Activated CD8-positive, alpha-beta memory T cell treated with anti-CD3 and anti-CD28 coated beads for 24 hours (primary cell): ENCODE measurements at regions not wholly inside any gene's neighbourhood (a gene's known extent, or its start where the extent isn't known, plus 50 kb on each side); places are given as distances from the start of the nearest gene placed in this dataset.
"Not testable (repeated sequence)": the region's sequence is repeated elsewhere in the genome, so short reads cannot be mapped to it uniquely, and the experiment has no call there.

Source experiments
- DNase-seq: peaks from one replicate; pipeline ENCODE4 v3.0.0-alpha.2; 2020

DNA sequence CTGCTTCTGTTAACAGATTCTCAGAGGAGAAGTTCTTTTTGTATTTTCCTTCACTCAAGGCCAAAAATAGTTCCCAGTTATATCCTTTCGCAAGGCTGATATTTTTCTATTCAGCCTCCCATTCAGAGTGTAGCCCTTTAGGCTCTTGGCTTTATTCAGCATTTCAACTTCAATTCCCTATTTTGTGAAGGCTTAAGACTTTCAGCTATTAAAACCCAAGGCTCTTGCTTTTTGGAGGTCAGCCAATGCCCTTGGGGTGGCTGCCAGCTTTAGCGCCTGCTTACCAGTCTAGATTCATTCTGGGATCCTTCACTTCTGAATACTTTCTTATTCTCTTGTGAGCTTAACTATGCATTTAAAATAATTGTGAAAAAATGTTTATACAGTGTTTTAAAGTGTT is 57.3 kb upstream of the ADGRA3 start:
- no peak for DNase-seq

DNA sequence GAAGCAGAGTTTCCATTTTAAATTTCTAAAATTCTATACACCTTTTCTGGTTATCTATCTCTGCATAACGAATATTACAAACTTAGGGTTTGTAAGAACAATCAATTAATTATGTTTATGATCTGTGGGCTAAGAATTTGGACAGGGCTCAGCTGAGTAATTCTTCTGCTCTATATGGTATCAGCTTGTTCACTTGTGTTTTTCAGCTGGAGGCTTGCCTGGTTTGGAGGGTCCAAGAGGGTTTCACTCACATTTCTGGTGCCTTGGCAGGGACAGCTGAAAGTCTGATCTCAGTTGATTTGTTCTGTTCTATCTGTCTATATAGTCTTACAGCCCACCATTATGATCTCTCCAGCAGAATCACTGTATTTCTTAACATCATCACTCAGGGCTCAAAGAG is 57.8 kb upstream of the ADGRA3 start:
- DNase-seq = no peak

DNA sequence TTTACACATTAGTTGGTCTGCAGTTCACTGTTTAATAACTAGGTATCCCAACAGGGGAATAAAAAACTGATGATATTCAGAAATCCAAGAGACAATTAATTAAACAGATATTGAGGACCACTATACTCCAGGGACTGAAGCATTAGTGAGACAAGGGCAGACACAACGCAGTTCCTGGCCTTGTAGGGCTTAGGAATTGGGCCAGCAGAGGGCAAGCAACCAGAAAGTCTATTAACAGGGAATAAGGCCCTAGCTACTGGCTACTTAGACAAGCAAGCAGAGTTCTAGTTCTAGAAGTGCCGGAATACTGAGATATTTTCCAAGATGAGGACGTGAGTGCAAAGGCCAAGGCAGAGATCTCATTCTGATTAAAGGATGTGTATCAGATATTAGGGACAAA is 58.6 kb upstream of the ADGRA3 start:
- no peak for DNase-seq

DNA sequence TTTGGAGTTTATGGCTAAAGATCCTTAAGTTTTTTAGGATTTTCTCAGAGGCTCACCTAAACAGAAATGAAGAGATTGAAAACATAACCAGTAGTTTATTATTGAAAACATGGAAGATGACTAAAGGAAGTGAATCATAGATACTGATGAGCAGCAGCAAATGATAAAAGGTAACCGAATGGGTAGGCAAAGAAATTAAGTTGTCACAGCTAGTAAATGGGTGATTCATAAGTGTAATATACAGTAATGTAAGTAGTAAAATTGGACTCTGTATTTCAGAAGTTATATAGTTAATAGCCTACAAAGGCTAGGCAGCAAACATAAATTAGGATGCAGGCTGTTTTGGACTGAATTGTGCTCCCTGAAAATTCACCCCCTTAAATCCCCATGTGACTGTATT is 59.0 kb upstream of the ADGRA3 start:
- no peak for DNase-seq

DNA sequence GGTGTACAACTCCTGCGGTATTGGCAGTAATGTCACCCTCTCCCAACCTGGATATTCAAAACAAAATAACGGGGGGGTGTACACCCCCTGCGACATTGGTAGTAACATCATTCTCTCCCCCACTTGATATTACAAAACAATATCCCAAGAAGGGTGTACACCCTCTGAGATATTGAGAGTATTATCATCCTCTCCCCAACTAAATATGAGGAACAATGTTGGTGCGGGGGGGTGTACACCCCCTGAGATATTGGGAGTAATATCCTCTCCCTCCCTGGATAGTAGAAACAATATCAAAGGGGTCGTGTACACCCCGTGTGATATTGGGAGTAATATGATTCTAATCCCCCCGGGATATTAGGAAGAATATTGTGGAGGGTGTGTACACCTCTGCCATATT is 71.4 kb upstream of the ADGRA3 start:
- no peak for DNase-seq

DNA sequence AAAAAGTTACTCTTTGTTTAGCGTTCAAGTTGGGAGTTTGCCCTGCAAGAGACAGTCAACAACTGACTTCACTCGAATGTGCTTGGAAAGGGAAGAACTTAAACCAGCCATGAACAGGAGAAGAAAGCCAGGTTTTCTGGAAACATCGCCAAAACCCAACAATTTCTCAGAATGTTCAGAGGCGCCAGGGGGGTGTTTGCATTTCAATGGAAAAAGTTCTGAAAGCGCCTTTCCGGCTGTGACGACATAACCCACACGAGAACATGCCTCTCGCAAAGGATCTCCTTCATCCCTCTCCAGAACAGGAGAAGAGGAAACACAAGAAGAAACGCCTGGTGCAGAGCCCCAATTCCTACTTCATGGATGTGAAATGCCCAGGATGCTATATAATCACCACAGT is 78.1 kb upstream of the ADGRA3 start:
- DNase-seq = no peak

DNA sequence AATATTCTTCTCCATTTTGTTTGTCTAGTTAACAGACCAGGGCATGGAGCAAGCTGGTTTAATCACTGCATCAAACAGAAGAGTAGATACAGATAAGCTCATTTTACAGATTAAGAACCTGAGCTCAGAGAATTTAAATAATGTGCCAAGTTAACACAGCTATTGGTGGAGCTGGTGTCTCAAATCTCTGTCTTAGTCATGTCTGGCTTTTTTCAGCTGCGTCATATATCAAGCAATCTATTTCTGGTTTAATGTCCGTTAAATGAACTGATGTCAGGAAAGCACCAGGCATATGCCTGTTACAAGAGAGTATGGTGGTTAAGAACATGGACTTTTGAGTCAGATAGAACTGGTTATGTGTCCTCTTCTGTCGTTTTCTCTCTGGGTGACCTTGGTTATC is 79.8 kb upstream of the ADGRA3 start:
- no peak for DNase-seq

DNA sequence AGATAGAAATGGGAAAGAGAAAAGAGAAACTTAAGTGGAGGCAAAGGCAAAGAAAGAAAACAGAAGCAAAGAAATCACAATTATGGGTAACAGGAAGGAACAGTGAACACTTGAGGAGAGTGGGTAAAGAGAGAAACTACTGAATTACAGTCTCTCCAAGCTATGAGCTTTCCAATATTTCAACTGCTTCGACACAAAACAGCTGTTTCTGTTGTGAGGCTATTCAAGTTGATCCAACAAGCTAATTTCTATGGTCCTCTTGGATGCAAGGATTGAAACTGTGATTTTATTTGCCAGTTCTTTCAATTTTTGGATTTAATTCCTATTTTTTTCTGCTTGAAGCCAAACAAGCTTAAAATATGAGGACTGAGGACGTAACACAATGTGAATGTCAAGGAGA is 80.5 kb upstream of the ADGRA3 start:
- no peak for DNase-seq

DNA sequence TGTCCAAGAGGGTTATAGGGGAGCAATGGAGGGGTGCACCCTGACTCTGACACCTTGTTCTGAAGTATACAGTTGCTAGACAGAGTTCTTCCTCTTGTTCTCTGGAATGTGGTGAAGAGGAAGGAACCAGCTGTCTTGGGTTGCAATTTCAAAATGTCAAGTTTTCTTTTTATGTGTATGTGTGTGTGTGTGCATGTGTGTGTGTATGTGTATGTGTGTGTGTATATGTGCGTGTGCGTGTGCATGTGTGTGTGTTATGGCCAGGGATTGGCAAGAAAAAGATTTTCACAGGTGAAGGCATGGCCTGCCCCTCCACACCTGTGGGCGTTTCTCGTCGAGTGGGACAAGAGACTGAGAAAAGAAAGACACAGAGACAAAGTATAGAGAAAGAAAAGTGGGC is 81.6 kb upstream of the ADGRA3 start:
- DNase-seq = no peak

DNA sequence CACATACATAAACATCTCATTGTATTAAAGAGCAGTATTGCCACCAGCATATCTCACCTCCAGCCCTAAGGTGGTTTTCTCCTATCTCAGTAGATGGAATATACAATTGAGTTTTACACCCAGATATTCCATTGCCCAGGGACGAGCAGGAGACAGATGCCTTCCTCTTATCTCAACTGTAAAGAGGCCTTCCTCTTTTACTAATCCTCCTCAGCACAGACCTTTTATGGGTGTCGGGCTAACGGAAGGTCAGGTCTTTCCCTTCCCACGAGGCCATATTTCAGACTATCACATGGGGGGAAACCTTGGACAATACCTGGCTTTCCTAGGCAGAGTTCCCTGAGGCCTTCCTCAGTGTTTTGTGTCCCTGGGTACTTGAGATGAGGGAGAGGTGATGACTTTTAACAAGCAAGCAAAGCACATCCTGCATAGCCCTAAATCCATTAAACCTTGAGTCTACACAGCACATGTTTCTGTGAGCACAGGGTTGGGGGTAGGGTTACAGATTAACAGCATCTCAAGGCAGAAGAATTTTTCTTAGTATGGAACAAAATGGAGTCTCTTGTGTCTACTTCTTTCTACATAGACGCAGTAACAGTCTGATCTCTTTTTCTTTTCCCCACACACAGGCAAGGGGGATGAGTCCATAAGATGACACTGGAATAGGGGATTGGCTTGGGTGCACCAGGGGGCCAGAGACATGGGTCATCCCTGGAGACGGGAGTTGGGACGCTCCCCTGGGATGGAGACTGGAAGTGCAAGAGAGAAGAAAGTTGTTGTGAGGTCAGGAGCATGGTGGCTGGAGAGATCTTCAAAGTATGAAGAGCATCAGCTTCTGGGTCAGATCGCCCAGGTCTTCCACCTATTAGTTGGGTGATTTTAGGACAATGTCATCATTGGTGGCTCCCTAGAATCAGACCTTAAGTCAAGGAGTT is 82.5 kb upstream of the ADGRA3 start:
- not testable (repeated sequence) for DNase-seq

DNA sequence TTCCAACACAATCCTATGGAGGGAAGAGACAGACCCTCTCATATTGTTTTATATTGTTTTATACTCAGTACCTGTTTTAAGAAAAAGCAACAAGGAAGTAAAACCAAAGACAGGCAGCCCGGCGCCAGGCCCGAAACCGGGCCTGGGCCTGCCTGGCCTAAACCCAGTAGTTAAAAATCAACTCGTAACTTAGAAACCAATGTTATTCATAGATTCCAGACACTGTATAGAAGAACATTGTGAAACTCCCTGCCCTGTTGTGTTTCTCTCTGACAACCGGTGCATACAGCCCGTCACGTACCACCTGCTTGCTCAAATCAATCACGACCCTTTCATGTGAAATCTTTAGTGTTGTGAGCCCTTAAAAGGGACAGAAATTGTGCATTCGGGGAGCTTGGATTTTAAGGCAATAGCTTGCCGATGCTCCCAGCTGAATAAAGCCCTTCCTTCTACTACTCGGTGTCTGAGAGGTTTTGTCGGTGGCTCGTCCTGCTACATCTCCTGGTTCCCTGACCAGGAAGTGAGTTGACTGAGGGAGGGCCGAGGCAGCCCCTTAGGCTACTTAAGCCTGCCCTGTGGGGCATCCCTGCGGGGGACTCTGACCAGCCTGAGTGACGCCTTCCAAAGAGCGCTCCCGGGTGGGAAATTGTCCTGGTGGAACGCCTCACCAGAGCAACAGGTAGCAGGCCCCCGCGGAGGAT is 83.5 kb upstream of the ADGRA3 start:
- DNase-seq = not testable (repeated sequence)

DNA sequence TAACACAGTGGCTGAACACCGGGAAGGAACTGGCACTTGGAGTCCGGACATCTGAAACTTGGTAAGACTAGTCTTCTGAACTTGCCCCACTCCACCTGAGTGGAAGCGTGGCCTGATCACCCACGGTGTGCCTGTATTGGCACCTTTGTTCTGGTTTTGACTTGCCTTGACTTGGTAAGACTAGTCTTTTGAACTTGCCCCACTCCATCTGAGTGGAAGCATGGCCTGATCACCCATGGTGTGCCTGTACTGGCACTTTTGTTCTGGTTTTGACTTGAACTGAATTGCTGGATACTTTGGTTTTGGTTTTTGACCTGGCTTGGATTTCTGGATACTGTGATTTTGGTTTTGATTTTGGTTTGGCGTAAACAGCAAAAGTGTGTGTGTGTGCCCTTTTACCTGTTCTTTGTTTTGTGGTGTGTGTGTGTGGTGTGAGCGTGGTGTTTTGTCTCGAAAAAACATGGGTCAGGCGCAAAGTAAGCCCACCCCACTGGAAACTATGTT is 84.1 kb upstream of the ADGRA3 start:
- not testable (repeated sequence) for DNase-seq

DNA sequence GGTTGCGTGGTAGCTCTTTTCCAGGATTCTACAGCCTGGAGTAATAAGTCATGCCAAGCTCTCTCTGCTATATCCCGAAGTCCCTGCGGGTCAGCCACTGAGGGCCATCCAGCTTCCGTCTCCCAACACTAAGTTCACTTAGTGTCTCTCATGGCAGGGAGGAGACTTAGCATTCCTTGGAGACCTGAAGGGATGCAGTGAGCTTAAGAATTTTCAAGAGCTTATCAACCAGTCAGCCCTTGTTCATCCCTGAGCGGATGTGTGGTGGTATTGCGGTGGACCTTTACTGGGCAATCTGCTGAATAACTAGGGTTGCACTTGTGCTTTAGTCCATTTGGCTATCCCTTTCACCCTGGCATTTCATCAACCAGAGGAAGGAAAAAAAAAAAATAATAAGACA is 85.8 kb upstream of the ADGRA3 start:
- DNase-seq = not testable (repeated sequence)

DNA sequence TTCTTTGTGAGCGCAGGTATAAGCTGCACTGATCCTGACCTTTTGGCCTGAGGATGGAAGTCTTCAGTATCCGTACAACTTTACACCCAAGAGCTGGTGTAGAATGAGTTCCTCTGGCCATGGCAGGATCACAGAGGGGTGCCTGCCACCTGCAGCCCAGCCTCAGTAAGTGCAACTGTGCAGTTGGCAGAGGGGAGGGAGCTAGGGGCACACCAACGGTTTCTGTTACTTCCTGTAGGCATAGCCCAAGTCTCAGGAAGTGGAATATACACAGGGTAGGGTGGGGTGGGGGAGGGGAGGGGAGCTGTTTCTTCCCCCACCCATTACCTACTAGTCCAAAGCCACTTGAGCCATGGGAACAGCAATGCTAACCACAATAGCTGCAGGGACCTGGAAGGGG is 85.4 kb upstream of the GBA3 start:
- peak; percentile 64 for DNase-seq

DNA sequence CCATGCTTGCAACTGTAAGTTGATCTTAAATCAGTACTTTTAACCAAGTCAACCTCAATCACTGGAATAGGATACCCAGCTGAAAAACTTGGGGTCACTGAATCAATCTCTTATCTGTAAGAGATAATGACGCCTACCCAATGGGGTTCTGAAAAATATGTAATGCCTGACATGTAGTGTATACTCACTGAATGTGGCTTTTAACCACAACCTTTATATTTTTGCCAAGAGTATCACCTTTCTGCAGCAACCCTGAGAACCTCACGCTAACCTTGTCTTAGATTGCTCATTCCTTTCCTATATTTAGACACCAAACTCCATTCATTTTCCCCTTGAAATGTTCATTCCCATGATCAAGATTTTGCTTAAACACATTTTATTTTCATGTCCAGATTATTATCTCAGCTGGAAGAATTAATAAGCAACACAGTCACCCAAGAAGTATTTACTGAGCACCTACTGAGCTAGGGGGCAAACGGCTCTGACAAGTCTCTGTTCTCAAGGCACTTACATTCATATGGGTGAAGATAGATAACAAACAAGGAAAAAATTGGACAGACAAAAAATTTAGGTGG is 82.7 kb upstream of the GBA3 start:
- not testable (repeated sequence) for DNase-seq

DNA sequence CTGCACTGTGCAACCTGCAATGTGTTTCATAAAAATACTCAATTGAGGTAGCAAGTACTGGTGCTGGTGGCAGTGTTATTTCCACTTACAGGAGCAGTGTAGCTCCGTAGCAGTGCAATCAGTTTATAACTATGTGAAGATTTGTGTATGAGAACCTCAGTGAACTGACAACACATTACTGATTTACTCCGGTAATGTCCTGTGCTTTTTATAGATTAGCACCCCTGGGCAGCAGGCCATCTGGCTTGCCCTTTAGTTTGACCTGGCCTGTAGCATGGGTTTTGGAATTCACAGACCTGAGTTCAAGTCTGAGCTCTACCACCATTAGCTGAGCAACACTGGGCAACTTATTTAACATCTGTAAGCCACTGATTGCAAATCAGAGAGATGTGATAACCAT is 78.6 kb upstream of the GBA3 start:
- DNase-seq = no peak

DNA sequence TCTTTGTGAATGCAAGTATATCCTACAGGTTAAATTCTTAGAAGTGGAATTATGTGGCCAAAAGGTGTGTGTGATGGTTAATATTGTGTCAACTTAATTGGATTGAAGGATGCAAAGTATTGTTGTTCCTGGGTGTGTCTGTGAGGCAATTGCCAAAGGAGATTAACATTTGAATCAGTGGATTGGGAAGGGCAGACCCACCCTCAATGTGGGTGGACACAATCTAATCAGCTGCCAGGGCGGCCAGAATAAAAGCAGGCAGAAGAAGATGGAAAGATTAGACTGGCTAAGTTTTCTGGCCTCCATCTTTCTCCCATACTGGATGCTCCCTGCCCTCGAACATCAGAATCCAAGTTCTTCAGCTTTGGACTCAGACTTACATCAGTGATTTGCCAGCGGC is 76.2 kb upstream of the GBA3 start:
- DNase-seq = no peak

DNA sequence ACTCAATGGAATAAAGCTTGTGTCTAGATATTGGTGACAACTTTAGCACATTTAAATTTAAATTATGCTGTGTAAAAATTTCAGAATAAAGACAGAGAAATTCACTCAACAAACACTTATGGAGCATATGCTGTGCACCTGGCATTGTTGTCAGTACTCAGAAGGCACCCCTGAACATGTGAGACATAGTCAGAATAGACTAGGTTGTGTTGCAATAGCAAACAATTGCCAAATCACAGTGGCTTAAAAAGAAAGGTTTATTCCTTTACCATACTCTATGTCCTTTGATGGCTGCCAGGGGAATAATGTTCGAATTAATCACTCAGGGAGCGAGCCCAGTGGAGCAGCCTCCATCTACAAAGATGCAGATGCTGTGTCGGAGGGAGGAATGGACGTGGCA is 72.6 kb upstream of the GBA3 start:
- not testable (repeated sequence) for DNase-seq

DNA sequence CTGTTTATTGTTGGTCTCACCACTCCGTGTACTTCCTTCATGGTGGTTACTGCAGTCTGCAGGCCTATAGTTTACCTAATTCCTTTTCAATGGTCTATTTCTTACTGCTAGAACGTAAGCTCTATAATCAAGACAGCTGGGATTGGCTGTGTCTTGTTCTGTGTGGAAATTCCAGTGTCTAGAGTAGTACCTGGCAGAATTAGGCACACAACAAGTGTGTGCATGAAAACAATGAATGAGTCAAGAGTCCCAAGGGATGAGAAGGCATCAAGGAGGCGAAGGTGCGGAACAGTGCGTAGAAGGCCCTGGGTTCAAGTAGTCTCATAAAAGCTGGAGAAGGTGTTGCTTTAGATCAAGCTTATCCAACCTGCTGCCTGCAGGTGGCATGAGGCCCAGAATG is 70.8 kb upstream of the GBA3 start:
- DNase-seq = not testable (repeated sequence)

DNA sequence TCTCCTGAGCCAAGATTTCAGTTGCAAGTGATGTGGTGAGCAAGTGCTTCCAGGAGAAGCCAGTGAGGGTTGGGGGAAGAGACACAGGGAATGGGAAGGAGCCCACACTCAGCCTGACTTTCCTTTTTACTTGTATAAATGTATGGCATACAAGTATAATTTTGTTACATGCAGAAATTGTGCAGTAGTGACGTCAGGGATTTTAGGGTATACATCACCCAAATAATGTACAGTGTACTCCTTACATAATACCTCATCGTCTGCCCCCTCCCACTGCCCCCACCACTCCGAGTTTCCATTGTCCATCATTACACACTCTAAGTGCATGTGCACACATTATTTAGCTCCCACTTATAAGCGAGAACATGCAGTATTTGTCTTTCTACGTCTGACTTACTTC is 68.7 kb upstream of the GBA3 start:
- DNase-seq = not testable (repeated sequence)

DNA sequence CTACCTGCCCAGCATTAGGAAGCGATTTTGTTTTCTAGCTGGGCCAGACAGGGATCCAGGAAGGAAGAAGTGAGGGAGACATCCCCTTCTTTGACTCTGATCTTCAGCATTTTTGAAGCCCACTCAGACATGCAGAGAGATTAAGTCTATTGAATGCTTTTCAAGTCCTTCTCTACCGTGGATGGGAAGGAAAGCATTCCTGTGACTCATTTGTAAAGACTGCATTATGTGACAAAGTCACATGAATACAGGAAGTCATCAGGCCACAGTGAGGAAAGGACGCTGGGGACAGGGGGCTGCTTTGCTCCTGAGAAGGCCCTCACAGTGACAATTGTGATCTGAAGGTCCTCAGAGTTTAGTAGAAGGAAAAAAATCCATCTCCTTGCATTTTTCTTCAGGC is 67.4 kb upstream of the GBA3 start:
- DNase-seq = no peak

DNA sequence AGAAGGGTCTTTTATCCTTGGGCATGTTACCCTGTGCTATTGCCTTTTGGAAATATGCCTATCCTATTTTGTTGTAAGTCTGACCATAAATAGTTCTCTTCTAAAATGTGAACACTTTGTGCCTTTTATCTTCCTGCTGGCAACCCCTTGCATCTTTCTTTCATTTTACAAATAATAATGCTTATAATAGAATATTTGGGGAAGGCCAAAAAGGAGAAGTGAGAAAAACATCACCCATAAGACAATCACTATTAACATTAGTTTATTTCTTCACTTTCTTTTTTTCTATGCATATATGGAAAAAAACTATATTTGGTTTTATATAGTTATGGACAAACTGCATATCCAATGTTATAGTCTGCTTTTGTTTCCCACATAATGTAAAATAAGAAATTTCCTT is 64.9 kb upstream of the GBA3 start:
- DNase-seq = not testable (repeated sequence)

DNA sequence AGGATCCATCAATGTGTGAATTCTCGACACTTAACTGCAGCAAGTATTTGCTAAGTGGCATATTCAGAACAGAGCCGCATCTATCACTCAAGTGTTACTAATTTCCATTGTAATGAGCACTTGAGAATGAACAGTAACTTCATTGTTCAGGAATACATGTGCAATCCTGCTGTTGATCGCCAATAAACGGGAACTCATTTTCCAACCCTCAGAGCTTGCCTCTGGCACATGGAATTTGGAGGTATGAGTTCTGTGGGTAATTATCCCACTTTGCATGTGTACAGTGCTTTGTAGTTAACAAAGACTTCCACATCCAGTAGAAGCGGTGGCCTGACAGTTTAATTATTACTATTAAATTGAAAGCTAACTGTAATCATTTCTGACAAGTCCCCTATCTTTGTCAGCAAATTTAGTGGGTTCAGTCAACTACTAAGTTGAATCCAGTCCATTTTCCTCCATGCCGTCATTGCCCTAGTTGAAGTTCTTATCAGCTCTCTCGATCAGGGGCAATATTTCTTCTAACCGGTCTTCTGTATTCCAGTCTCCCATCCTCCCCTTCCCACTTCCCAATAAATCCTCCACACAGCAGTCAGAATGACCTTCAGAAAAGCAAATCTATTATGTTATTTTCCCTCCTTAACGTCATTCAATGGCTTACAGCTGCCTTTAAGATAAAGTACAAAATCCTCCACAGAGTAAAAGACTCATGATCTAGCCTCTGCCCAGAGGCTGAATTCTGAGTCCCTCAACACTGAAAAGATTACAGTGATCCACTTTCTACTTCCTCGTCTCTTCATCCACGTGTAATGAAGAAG is 62.4 kb upstream of the GBA3 start:
- DNase-seq = not testable (repeated sequence)
